HCT116 (cell line): ENCODE measurements at regions not wholly inside any gene's neighbourhood (a gene's known extent, or its start where the extent isn't known, plus 50 kb on each side); places are given as distances from the start of the nearest gene placed in this dataset.

ENCODE experiments used
- CTCF ChIP-seq, 3 experiments: fragments of 200-600 bp in 1 of 3; sonication (generic) in 1 of 3; IDR thresholded peaks in 2 of 3; conservative IDR thresholded peaks in 1 of 3; 2 replicates each; pipeline ENCODE4 v1.5.1; 2012 to 2017; ENCODE audit warnings: low read depth in 2 of 3, low read length in 2 of 3, antibody characterized with exemption in 1 of 3, borderline replicate concordance in 1 of 3, control low read depth in 1 of 3, mild to moderate bottlenecking in 1 of 3, mixed read lengths in 1 of 3, mixed run types in 1 of 3, moderate library complexity in 1 of 3; ENCODE audit not compliant: insufficient read depth in 1 of 3
- ELF1 ChIP-seq: IDR thresholded peaks from 2 replicates; pipeline ENCODE4 v1.6.1; 2012; ENCODE audit warnings: low read depth, borderline replicate concordance
- EZH2 ChIP-seq: fragments of 200-600 bp; sonication (generic); IDR thresholded peaks from 2 replicates; pipeline ENCODE4 v1.6.1; 2017; ENCODE audit warnings: antibody characterized with exemption, mixed run types
- JUND ChIP-seq: IDR thresholded peaks from 2 replicates; pipeline ENCODE4 v1.6.1; 2012
- MAX ChIP-seq: IDR thresholded peaks from 2 replicates; pipeline ENCODE4 v1.6.1; 2012
- POLR2A ChIP-seq: IDR thresholded peaks from 2 replicates; pipeline ENCODE4 v1.7.0; 2011; ENCODE audit warnings: borderline replicate concordance; ENCODE audit not compliant: insufficient read depth, insufficient read length; ENCODE audit errors: extremely low read depth
- POLR2AphosphoS5 ChIP-seq: IDR thresholded peaks from 2 replicates; pipeline ENCODE4 v1.6.1; 2011; ENCODE audit warnings: mild to moderate bottlenecking, low read depth, low read length, moderate library complexity
- RAD21 ChIP-seq: IDR thresholded peaks from 2 replicates; pipeline ENCODE4 v1.6.1; 2012; ENCODE audit warnings: low read depth, mild to moderate bottlenecking
- SP1 ChIP-seq: IDR thresholded peaks from 2 replicates; pipeline ENCODE4 v1.6.1; 2012; ENCODE audit warnings: low read depth
- TCF7L2 ChIP-seq: IDR thresholded peaks from 2 replicates; pipeline ENCODE4 v1.7.0; 2011; ENCODE audit warnings: borderline replicate concordance, inconsistent platforms; ENCODE audit not compliant: insufficient read depth, insufficient read length; ENCODE audit errors: extremely low read depth
- ZNF274 ChIP-seq: fragments of 200-500 bp; sonication (Bioruptor generic); IDR thresholded peaks from 2 replicates; pipeline ENCODE4 v1.6.1; 2014; ENCODE audit warnings: mild to moderate bottlenecking, low read depth, low read length, inconsistent platforms
- TF ChIP-seq, protein P1 (sequence below): IDR thresholded peaks from 2 replicates; pipeline ENCODE4 v1.6.1; 2012; ENCODE audit warnings: low read depth
- TF ChIP-seq, protein P2 (sequence below): IDR thresholded peaks from 2 replicates; pipeline ENCODE4 v1.6.1; 2012

DNA sequence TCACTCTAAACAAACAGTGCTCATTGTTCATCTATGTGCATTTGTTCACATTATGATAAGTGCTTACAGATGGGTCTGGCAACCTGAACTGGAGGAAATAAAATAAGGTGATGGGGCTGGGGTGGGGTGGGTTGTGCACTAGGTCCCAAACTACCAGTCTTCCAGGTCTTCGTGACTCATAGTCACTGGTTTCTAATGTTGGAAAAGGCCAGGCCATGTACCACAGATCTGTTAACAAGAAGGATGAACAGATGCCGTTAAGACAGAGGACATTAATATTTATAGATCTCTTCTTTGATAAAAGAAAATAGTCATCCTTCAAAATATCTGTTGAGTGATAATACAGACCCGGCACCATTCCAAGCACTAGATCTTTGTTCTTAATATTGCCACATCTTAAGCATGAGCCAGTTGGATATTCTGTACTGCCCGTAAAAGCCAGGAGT lies 71.4 kb upstream of the STARD4 start:
- no peak for TF ChIP-seq CTCF (IDR thresholded peaks at IDR 0.05 in 2 of 3, conservative IDR thresholded peaks at IDR 0.05 in 1 of 3; ENCODE audit: borderline replicate concordance in 1 of 3, insufficient read depth in 1 of 3, low read depth in 2 of 3, low read length in 2 of 3)
- no peak for TF ChIP-seq POLR2AphosphoS5
- TF ChIP-seq, protein P1, sequence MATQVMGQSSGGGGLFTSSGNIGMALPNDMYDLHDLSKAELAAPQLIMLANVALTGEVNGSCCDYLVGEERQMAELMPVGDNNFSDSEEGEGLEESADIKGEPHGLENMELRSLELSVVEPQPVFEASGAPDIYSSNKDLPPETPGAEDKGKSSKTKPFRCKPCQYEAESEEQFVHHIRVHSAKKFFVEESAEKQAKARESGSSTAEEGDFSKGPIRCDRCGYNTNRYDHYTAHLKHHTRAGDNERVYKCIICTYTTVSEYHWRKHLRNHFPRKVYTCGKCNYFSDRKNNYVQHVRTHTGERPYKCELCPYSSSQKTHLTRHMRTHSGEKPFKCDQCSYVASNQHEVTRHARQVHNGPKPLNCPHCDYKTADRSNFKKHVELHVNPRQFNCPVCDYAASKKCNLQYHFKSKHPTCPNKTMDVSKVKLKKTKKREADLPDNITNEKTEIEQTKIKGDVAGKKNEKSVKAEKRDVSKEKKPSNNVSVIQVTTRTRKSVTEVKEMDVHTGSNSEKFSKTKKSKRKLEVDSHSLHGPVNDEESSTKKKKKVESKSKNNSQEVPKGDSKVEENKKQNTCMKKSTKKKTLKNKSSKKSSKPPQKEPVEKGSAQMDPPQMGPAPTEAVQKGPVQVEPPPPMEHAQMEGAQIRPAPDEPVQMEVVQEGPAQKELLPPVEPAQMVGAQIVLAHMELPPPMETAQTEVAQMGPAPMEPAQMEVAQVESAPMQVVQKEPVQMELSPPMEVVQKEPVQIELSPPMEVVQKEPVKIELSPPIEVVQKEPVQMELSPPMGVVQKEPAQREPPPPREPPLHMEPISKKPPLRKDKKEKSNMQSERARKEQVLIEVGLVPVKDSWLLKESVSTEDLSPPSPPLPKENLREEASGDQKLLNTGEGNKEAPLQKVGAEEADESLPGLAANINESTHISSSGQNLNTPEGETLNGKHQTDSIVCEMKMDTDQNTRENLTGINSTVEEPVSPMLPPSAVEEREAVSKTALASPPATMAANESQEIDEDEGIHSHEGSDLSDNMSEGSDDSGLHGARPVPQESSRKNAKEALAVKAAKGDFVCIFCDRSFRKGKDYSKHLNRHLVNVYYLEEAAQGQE: no peak
- no peak for TF ChIP-seq ELF1
- TF ChIP-seq EZH2: no peak
- no peak for TF ChIP-seq TCF7L2
- no peak for TF ChIP-seq ZNF274
- no peak for TF ChIP-seq RAD21
- no peak for TF ChIP-seq POLR2A
- TF ChIP-seq, protein P2, sequence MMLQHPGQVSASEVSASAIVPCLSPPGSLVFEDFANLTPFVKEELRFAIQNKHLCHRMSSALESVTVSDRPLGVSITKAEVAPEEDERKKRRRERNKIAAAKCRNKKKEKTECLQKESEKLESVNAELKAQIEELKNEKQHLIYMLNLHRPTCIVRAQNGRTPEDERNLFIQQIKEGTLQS: no peak
- no peak for TF ChIP-seq SP1
- no peak for TF ChIP-seq MAX
- TF ChIP-seq JUND: no peak
